Smooth muscle cell (in vitro differentiated cells): ENCODE measurements at regions not wholly inside any gene's neighbourhood (a gene's known extent, or its start where the extent isn't known, plus 50 kb on each side); places are given as distances from the start of the nearest gene placed in this dataset.

Experiments used
- DNase-seq: peaks from one replicate; lab custom pipeline; 2025; ENCODE audit not compliant: unreplicated experiment; lab: John Stamatoyannopoulos, UW
- H2AFZ ChIP-seq: fragments of 200-600 bp; sonication (generic); 2 replicates; pipeline ENCODE4 v1.6.0; 2016; ENCODE audit warnings: antibody characterized with exemption, low read depth, mild to moderate bottlenecking
- H3F3A ChIP-seq: fragments of 200-600 bp; sonication (generic); 2 replicates; pipeline ENCODE4 v1.6.0; 2017; ENCODE audit warnings: antibody characterized with exemption, low read depth
- H3K27ac ChIP-seq: fragments of 200-600 bp; sonication (generic); 2 replicates; pipeline ENCODE4 v1.5.1; 2016; ENCODE audit warnings: low read depth, mild to moderate bottlenecking
- H3K27me3 ChIP-seq: fragments of 200-600 bp; sonication (generic); 2 replicates; pipeline ENCODE4 v1.6.1; 2016; ENCODE audit warnings: low read depth, mild to moderate bottlenecking
- H3K36me3 ChIP-seq: fragments of 200-600 bp; sonication (generic); 2 replicates; pipeline ENCODE4 v1.5.1; 2016; ENCODE audit warnings: low read depth
- H3K4me1 ChIP-seq: fragments of 200-600 bp; sonication (generic); 2 replicates; pipeline ENCODE4 v1.5.1; 2016; ENCODE audit warnings: low read depth
- H3K4me2 ChIP-seq: fragments of 200-600 bp; sonication (generic); 2 replicates; pipeline ENCODE4 v1.6.0; 2016; ENCODE audit warnings: mild to moderate bottlenecking
- H3K4me3 ChIP-seq: fragments of 200-600 bp; sonication (generic); 2 replicates; pipeline ENCODE4 v1.5.1; 2016; ENCODE audit warnings: mild to moderate bottlenecking
- H3K79me2 ChIP-seq: fragments of 200-600 bp; sonication (generic); 2 replicates; pipeline ENCODE4 v1.6.0; 2016; ENCODE audit warnings: low read depth, mild to moderate bottlenecking
- H3K9ac ChIP-seq: fragments of 200-600 bp; sonication (generic); 2 replicates; pipeline ENCODE4 v1.6.0; 2016; ENCODE audit warnings: low read depth
- H3K9me3 ChIP-seq: fragments of 200-600 bp; sonication (generic); replicated peaks from 2 replicates; pipeline ENCODE4 v1.5.1; 2016; ENCODE audit warnings: low read depth
- H4K20me1 ChIP-seq: fragments of 200-600 bp; sonication (generic); 2 replicates; pipeline ENCODE4 v1.6.0; 2016; ENCODE audit warnings: low read depth
- CTCF ChIP-seq: fragments of 200-600 bp; sonication (generic); IDR thresholded peaks from 2 replicates; pipeline ENCODE4 v1.5.1; 2017; ENCODE audit warnings: borderline replicate concordance, mild to moderate bottlenecking, antibody characterized with exemption; ENCODE audit not compliant: insufficient read depth, poor library complexity, severe bottlenecking
- WGBS: methylation state at CpG from one replicate; pipeline ENCODE4 v1.1.7; 2016; ENCODE audit warnings: low lambda C conversion rate; 5-methylcytosine and 5-hydroxymethylcytosine counted together

GRCh38 chr4:4603067-4603466, 61.2 kb upstream of the STX18 start:
- H3K27ac ChIP-seq: no peak overlapping the region
- H3K4me2 ChIP-seq: no peak overlapping the region
- H4K20me1 ChIP-seq: no peaks in the 10 kb centered on the region
- H3K4me1 ChIP-seq: no peaks in the 10 kb centered on the region
- H3F3A ChIP-seq: no peaks in the 10 kb centered on the region
- no peak overlapping the region for H3K4me3 ChIP-seq
- 52% methylated on average over 4 of the region's 4 CpGs for WGBS
- H3K79me2 ChIP-seq: no peaks in the 10 kb centered on the region
- DNase-seq: no peak
- no peaks in the 10 kb centered on the region for H3K36me3 ChIP-seq
- H3K27me3 ChIP-seq: no peaks in the 10 kb centered on the region
- H3K9ac ChIP-seq: no peak overlapping the region
- H2AFZ ChIP-seq: no peak overlapping the region
- no peak for TF ChIP-seq CTCF
- no peaks in the 10 kb centered on the region for H3K9me3 ChIP-seq

GRCh38 chr4:4602468-4602867, 60.6 kb upstream of the STX18 start:
- Histone ChIP-seq H3K79me2 (no peaks in the 10 kb centered on the region), H2AFZ (no peak overlapping the region), H3K4me2 (no peak overlapping the region), H3F3A (no peaks in the 10 kb centered on the region), H3K27ac (no peak overlapping the region), H3K36me3 (no peaks in the 10 kb centered on the region), H3K9me3 (no peaks in the 10 kb centered on the region), H3K4me1 (no peaks in the 10 kb centered on the region), H3K27me3 (no peaks in the 10 kb centered on the region), H3K4me3 (no peak overlapping the region), H3K9ac (no peak overlapping the region), H4K20me1 (no peaks in the 10 kb centered on the region)
- DNase-seq: no peak
- WGBS: 75% methylated on average over 2 of the region's 2 CpGs
- TF ChIP-seq CTCF: no peak

- Histone ChIP-seq H3F3A (no peaks in the 10 kb centered on the region), H3K27ac (no peak overlapping the region), H3K79me2 (no peaks in the 10 kb centered on the region), H3K4me1 (no peaks in the 10 kb centered on the region), H3K4me3 (no peak overlapping the region), H2AFZ (no peak overlapping the region), H3K9me3 (no peaks in the 10 kb centered on the region), H3K36me3 (no peaks in the 10 kb centered on the region), H3K4me2 (no peak overlapping the region), H3K9ac (no peak overlapping the region), H3K27me3 (no peaks in the 10 kb centered on the region), H4K20me1 (no peaks in the 10 kb centered on the region)
- WGBS: 87% methylated on average over 13 of the region's 13 CpGs
- TF ChIP-seq CTCF: no peak
- DNase-seq: no peak
Observed at GRCh38 chr4:4601803-4602369, 60.0 kb upstream of the STX18 start.

GRCh38 chr4:4599481-4600275, 57.8 kb upstream of the STX18 start:
- Histone ChIP-seq H3K9ac (no peak overlapping the region), H2AFZ (no peak overlapping the region), H3K27me3 (no peaks in the 10 kb centered on the region), H3K36me3 (no peaks in the 10 kb centered on the region), H3K9me3 (no peaks in the 10 kb centered on the region), H4K20me1 (no peaks in the 10 kb centered on the region), H3K4me2 (no peak overlapping the region), H3K4me1 (no peaks in the 10 kb centered on the region), H3K27ac (no peak overlapping the region), H3F3A (no peaks in the 10 kb centered on the region), H3K79me2 (no peaks in the 10 kb centered on the region), H3K4me3 (no peak overlapping the region)
- WGBS: 92% methylated on average over 8 of the region's 8 CpGs
- DNase-seq: no peak
- TF ChIP-seq CTCF: no peak
